Eye (tissue), 1 donor: ENCODE measurements at regions not wholly inside any gene's neighbourhood (a gene's known extent, or its start where the extent isn't known, plus 50 kb on each side); places are given as distances from the start of the nearest gene placed in this dataset.
"Not testable (repeated sequence)": the region's sequence is repeated elsewhere in the genome, so short reads cannot be mapped to it uniquely, and the experiment has no call there.

ENCODE experiments used
- DNase-seq: peaks from one replicate; pipeline ENCODE4 v3.0.0-alpha.2; 2015

DNA sequence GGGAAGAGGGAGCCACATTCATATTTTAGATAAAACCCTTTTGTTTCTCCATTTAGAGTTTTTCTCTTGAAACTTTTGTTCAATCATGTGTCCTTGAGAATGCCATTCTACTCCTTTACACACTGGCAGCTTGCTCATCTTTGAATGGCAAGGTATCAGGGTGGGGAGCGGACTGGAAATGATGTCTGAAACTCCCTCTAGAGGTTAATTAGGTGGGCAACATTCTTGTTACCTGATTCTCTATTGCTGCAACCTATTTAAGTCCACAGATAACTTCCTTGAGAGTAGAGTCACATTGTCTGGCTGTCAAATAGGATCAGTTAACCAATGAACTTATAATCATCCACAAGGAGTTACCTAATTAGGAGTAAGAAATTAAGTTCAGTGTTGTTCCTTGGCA is 533.6 kb upstream of the API5 start:
- DNase-seq: no peak

DNA sequence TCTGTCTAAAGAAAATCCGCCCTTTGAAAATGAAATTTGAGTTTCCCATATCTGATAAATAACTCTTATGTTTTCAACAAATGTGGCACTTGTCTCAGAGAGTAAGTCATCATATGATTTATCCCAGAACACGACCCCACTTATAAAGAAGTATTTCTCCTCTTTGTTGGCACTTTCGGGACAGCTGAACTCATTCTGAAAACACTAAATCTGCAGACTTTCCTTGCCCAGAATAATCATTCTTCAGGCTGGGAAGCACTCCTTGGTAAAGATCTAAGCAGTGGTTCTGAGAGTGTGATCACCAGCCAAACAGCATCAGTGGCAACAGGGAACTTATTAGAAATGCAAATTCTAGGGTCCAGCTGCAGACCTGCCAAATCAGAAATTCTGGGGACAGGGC is 532.2 kb upstream of the API5 start:
- no peak for DNase-seq

DNA sequence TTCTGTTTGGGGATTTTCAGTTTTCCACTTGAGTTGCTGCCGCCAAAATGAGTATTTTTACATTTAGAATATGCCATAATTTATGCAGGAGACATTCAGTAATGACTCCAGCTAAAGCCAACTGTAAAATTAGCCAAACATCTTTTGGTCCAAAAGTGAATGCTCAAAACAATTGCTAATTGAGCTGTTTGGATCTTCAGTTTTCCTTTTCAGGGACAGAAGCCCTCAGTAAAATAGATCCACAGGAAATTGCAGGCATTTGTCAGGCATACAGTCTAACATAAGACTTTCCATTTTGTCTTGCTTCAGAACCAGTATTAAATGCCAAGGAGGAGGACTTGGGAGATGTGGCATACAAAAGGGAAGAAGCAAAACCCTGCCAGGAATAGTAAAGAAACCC is 524.8 kb upstream of the API5 start:
- DNase-seq: no peak

GRCh38 chr11:42795483-42795882 is 516.3 kb upstream of the API5 start:
- DNase-seq: not testable (repeated sequence)

- DNase-seq: no peak
Measured at GRCh38 chr11:42800041-42800440, 511.8 kb upstream of the API5 start.

- no peak for DNase-seq
Measured at GRCh38 chr11:42802201-42802899, 509.4 kb upstream of the API5 start.

- DNase-seq: peak; percentile 30
Measured at GRCh38 chr11:42806191-42806590, 505.6 kb upstream of the API5 start.

DNA sequence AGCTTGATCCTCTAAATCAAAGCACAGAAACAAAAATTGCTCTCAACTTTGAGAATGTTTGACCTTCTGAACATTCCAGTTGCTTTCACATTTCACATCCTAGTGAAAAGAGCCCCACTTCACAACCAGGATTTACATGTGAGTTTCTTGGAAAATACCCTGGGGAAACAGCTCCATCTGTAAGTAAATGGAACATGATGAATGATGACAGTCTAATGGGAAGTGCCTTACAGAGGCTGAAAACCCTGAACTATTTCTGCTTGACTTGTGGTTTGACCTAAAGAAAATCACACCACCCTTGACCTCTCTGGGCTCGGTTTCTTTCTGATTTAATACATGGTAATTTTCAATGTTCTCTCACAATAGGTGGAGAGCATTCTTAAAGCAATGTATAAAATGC is 499.4 kb upstream of the API5 start:
- DNase-seq: peak; percentile 68

- no peak for DNase-seq
Measured at GRCh38 chr11:42812960-42813359, 498.8 kb upstream of the API5 start.

- DNase-seq: no peak
Measured at GRCh38 chr11:42816471-42816870, 495.3 kb upstream of the API5 start.

GRCh38 chr11:42819126-42819525 is 492.7 kb upstream of the API5 start:
- no peak for DNase-seq

DNA sequence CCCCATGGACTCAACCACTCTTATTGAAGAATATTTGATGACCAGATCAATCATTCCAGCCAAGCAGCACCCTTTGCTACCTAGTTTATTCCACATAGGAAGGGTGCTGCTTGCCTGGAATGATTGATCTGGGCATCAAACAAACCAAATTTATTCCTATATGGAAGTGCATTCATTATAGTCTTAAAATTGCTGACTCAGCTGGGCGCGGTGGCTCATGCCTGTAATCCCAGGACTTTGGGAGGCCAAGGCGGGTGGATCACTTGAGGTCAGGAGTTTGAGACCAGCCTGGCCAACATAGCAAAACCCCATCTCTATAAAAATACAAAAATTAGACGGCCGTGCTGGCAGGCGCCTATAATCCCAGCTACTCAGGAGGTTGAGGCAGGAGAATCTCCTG is 489.6 kb upstream of the API5 start:
- DNase-seq: not testable (repeated sequence)

DNA sequence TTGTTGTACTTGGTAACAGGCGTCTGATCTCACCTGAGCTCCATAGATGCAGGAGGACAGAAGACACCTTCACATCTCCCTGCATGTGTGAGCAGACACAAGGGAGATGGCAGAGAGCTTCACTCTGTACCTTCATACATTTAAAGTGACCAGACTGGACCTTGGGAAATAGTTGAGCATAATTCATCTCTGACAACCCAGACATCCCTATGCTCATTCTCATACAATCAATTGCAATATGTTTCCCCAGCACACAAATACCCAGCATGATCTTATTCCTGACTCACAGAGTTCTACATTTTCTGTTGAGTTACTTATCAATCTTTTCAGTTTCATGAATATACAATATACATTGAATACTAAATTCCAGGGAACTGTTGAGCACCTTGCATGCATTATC is 488.2 kb upstream of the API5 start:
- no peak for DNase-seq

GRCh38 chr11:42824067-42824466 is 487.7 kb upstream of the API5 start:
- no peak for DNase-seq

GRCh38 chr11:42825598-42825997 is 486.2 kb upstream of the API5 start:
- no peak for DNase-seq

- no peak for DNase-seq
Measured at GRCh38 chr11:42827845-42828244, 484.0 kb upstream of the API5 start.

- no peak for DNase-seq
Measured at GRCh38 chr11:42837994-42838393, 473.8 kb upstream of the API5 start.

DNA sequence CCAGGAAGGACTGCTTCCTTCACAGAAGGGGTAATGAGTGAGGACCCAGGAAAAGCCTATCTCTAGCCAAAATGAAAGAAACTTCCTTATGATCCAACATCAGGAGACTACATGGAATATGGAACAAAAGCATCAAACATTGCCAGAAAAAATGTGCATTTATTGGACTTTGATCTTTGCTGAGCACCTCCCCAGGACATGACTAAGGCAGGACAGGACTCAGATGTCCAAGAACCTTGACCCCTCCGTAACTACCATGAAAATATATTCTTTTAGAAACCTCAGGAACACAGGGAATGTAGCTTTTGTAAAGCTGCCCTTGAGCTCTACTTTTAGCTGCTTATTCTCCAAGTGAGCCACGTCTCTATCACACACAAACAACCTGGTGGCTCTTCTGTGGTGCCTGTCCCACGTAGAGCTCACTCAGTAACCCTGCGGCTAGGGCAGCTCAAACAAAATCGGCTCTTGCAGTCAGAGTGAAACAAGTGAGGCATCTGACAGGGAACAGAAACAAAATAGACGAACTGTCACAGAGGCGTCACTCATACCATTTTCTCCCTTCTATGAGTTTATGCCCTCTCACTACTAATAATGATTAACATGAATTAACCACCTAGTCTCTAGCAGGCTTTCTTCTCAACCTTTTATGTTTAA is 471.5 kb upstream of the API5 start:
- no peak for DNase-seq

DNA sequence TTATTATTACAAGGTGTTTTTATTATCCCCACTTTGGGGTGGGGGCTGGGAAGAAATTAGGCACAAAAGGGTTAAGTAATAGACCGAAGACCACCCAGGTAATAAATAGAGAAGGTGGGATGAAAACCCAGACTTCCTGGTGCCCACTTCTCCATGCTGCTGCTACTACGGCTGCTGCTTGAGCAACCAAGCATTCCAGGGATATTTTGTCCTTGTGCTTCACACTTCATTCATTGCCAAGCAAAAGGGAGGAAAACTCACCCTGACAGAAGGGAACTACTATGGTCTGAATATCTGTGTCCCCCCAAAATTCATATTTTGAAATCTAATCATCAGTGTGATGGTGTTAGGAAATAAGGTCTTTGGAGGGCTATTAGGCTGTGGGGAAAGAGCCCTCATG is 470.9 kb upstream of the API5 start:
- DNase-seq: no peak

DNA sequence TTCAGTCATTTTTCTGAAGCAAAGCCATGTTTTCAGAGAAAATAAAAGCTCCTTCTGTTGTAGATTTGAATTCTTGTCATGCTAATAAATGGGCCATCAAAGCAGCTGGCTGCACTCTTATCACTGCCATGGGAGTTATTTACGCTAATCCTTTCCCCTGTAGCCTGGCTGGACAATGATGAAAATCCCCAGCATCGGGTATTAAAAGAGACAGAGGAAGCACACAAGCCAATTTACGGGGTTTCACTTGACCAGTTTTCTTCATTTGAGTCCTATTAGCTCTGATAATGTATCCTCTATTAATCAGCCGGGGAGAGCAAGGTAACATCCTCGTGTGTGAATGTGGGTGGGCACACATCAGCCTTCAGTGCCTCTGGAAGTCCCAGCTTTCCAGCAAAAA is 470.2 kb upstream of the API5 start:
- peak; percentile 12 for DNase-seq

DNA sequence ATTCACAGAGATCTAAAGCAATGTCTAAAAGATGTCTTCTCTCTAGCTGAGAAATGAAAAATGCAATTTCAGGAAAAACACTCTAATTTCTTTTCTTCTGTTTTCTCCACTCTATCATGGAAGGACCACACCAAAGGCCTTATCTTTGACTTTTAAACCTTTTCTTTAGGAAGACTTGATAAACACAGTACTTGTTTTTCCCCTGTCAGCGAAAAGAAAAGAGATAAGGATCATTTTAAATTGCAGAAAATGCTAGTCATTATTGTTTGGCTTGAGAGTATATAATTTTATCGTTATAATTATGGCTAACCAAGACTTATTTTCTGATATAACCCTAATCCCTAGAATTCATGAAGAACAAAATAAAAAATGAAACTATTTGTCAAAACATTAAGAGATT is 462.4 kb upstream of the API5 start:
- no peak for DNase-seq

GRCh38 chr11:42857344-42857743 is 454.5 kb upstream of the API5 start:
- no peak for DNase-seq

- DNase-seq: no peak
Measured at GRCh38 chr11:42870480-42870879, 441.3 kb upstream of the API5 start.

GRCh38 chr11:42873800-42874405 is 437.9 kb upstream of the API5 start:
- DNase-seq: not testable (repeated sequence)
